ENCODE measurements at regions not wholly inside any gene's neighbourhood (a gene's known extent, or its start where the extent isn't known, plus 50 kb on each side); places are given as distances from the start of the nearest gene placed in this dataset.

- DNase-seq (ENCODE audit: low read depth, low spot score): no peak
These were observed 1233.1 kb downstream of the C4orf33 start for GRCh38 chr4:130329036-130329435.

- no peak for DNase-seq (ENCODE audit: low read depth, low spot score)
These were observed 1237.3 kb downstream of the C4orf33 start for GRCh38 chr4:130333241-130333759.

DNA sequence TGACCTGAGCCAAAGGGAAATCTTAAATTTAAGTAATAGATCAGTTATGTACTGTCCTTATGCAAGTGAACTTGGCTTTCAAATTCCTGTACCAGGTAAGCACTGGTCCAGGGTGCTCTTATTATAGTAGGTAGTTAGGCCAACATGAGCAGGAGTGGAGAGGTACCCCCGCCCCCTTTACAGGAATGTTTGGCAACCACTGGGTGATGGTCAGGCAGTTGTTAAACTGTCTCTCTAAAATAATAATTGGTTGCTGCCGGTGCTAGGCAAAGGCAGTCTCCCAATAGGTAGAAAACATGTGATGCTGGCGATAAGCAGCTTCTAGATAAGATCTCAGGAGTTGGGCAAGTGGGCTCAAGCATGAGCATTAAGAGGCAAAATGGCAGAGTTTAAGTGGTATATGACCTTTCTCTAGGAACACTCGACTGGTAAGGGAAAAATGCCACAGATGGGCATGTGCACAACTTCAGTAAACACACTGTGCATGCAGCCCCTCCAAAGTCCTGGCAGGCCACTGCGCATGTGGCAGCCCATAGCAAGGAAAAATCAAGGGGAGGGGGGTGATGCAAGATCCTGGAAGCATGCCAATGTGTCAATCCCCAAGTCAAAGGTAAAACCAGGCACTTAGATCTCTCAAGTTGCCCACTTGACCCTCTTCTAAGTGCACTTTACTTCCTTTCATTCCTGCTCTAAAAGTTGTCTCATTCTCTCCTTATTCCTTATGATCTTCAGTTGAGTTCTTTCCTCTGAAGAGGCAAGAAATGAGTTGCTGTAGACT lies 1239.7 kb downstream of the C4orf33 start:
- DNase-seq (ENCODE audit: low read depth, low spot score): no peak

DNA sequence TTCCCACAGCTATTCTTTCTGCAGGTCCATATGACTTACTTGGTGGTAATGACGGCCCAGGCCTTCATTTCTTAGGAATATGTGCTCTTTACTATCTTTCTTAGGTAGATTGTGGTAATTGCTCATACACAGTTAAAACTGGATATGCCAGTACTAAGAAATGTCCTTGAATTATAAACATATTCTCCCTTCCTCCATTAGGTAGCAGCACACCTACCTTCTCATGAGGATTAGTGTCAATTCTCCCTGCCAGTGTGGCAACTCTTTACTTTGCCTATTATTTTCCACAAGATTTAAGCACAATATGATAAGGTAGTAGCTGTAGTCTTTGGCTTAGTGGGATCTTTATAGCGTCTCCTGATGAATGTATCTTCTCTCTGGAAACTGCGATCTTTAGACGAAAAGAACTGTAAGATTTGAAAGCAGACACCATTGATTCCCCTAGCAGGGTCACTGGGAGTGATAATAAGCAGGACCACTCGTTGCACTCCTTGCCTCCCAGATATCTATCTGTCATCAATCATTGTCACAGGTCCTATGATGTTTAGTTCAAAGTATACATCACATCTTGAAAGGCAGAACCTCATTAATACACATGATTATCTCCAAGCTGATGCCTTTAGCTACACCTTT lies 1240.7 kb downstream of the C4orf33 start:
- DNase-seq (ENCODE audit: low read depth, low spot score): peak; percentile 3

DNA sequence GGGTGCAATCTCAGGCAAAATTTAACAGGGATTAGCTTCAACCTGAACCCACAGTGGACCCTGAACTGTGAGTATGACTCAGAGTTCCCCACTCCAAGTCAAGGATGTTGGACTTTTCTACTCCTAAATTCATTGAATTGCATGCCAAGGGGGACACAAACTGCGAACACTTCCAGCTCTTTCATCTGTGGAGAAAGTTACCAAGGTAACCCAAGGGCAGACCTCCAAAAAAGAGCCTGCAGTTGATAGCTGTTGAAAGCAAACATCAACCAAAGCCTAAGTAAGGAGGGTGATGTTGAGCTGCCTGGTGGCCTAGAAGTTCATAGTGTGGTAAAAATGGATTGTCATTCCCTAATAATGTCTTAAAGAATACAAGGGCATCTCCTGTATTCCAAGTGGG lies 1242.9 kb downstream of the C4orf33 start:
- no peak for DNase-seq (ENCODE audit: low read depth, low spot score)

DNA sequence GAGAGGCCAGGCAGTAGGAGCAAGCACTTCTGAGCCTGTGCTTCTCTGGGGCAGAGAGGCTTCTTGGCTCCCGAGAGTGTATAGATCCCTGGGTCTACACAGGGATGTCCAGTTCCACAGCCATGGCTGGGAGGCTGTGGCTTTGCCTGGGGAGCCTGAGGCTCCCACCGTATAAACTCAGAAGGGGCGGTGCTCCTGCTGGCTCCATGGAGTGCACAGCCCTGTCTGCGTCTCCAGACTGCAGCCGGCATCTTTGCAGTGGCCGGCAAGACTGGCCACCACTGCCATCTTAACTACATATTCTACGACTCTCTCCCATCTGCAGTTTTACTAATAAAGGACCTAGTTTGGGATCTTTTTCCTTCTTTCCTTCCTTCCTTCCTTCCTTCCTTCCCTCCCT lies 1253.8 kb downstream of the C4orf33 start:
- DNase-seq (ENCODE audit: low read depth, low spot score): no peak

GRCh38 chr4:130356873-130357272 lies 1260.9 kb downstream of the C4orf33 start:
- no peak for DNase-seq (ENCODE audit: low read depth, low spot score)

DNA sequence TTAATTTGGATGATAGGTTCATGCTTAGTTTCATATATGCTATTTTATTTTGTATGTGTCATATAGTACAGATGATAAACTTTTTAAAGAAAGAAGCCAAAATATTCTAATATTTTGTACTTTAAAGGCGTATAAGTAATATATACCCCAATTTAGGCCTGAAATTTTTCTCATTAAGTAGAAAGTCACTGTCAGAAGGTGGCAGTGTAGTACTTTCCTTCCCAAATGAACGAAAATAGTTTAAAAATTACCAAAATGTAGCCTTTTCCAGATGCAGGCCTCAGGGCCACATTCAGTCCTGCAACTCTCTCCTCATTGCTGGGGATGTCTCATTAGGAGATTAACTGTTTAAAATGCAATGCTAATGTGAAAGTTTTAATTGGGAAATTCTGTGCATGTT lies 1263.6 kb downstream of the C4orf33 start:
- peak; percentile 23 for DNase-seq (ENCODE audit: low read depth, low spot score)

DNA sequence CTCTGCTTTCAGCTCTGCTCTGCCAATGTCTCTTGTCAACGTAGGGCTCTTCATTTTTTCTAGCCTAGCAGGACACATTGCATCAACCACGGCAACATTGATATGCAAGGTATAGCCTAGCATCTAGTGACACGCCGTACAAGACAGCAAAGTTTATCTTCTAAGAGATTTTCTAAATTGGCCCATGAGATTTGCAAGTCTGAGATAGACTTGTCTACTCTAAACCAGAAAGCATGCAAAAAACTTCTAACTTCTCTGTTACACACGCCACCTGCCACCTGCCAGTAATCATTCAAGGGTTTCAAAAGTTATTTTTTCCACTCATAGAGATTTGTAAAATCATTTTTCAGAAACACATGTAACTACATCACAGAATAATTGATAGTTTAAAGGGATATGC lies 1265.7 kb downstream of the C4orf33 start:
- no peak for DNase-seq (ENCODE audit: low read depth, low spot score)

- no peak for DNase-seq (ENCODE audit: low read depth, low spot score)
These were observed 1272.7 kb downstream of the C4orf33 start for GRCh38 chr4:130368668-130369067.

- no peak for DNase-seq (ENCODE audit: low read depth, low spot score)
These were observed 1297.3 kb downstream of the C4orf33 start for GRCh38 chr4:130393231-130393630.

- no peak for DNase-seq (ENCODE audit: low read depth, low spot score)
These were observed 1297.7 kb downstream of the C4orf33 start for GRCh38 chr4:130393642-130394041.

- no peak for DNase-seq (ENCODE audit: low read depth, low spot score)
These were observed 1299.9 kb downstream of the C4orf33 start for GRCh38 chr4:130395871-130396270.

- DNase-seq (ENCODE audit: low read depth, low spot score): no peak
These were observed 1307.3 kb downstream of the C4orf33 start for GRCh38 chr4:130403221-130403620.

GRCh38 chr4:130416228-130416627 lies 1320.3 kb downstream of the C4orf33 start:
- no peak for DNase-seq (ENCODE audit: low read depth, low spot score)

DNA sequence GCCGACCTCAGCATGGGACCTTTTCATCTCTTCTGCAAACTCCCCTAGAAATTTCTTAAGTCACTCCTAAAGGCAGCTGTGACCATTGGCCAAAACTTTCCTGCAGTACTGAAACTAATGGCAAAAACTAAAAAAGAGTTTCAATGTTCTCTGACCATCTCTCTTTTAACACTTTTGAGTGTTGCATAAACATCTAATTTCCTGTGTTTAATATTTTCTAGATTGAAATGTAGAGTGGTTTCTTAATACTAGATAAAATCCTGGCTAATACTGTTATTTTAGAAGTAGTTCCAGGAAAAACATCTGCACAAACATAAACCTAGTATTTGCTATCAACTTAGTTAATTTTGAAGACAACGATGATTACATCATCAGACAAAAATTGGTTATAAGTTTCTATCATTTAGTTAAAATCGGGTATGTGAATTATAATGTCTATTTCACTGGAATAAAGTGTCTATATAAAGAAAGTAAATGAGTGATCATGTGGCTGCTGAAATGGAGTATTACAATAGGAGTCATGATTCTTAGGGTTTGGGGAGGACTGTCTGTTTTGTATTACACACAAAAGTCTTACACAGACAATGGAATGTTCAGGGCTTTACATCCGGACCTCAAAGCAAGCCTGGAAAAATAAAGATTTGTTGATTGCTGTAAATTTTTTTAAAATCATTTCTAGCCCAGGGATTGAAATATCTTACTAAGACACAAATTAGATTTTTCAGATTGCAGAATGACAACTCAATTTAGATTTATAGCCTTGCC lies 1323.4 kb downstream of the C4orf33 start:
- no peak for DNase-seq (ENCODE audit: low read depth, low spot score)

DNA sequence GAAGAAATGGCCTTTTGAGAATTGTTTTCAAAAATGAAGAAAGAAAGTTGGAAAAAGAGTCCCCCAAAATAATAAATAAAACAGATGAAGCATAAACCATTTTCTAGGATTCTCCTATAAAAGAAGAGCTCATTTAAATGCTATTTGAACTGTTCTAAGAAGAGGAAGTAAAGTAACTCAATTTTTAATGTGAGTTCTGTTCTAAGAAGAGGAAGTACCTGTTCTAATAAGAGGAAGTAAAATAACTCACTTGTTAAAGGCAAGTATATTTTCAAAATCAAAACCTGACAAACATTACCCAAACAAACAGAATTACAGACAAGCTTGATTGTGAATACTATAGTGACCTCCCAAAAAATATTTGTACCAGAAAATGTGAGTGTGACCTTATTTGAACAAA lies 1326.3 kb downstream of the C4orf33 start:
- DNase-seq (ENCODE audit: low read depth, low spot score): no peak

DNA sequence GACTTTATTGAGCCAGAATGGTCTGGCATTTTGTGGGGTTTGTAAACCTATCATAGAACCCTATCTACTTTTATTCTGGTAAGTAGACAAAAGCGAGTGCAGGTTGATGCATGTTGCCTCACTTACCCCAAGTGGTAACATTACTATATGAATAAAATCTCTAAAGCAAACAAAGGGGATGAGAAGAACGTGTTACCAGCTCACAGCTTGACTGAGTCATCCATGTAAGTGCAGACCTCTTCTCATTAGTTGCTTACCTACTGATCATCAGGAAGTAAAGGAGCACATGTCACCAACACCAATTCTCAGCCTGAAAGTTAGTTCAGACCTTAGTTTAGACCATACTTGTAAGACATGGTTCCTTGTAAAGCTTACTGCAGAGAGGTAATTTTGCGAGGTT lies 1328.3 kb downstream of the C4orf33 start:
- no peak for DNase-seq (ENCODE audit: low read depth, low spot score)

DNA sequence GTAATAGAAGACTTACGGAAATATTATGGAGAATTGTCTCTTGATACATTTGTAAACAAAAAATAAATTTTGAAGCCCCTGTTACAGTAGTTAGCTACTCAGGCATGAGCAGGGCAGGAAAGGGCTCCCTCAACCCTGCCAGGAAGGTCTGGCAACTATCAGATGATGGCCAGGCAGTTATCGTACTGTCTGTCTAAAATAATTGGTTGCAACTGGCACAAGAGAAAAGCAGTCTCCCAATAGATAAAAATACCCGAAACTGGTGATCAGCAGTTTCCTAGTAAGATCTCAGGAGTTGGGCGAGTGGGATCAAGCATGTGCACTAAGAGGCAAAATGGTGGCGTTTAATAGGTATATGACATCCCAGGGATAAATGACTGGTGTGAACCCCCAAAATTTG lies 1336.3 kb downstream of the C4orf33 start:
- DNase-seq (ENCODE audit: low read depth, low spot score): no peak

GRCh38 chr4:130449741-130450140 lies 1353.8 kb downstream of the C4orf33 start:
- DNase-seq (ENCODE audit: low read depth, low spot score): no peak

GRCh38 chr4:130468340-130468739 lies 1372.4 kb downstream of the C4orf33 start:
- DNase-seq (ENCODE audit: low read depth, low spot score): no peak

GRCh38 chr4:130478406-130478805 lies 1382.5 kb downstream of the C4orf33 start:
- no peak for DNase-seq (ENCODE audit: low read depth, low spot score)
